ENCODE measurements at regions not wholly inside any gene's neighbourhood (a gene's known extent, or its start where the extent isn't known, plus 50 kb on each side); places are given as distances from the start of the nearest gene placed in this dataset.

DNA sequence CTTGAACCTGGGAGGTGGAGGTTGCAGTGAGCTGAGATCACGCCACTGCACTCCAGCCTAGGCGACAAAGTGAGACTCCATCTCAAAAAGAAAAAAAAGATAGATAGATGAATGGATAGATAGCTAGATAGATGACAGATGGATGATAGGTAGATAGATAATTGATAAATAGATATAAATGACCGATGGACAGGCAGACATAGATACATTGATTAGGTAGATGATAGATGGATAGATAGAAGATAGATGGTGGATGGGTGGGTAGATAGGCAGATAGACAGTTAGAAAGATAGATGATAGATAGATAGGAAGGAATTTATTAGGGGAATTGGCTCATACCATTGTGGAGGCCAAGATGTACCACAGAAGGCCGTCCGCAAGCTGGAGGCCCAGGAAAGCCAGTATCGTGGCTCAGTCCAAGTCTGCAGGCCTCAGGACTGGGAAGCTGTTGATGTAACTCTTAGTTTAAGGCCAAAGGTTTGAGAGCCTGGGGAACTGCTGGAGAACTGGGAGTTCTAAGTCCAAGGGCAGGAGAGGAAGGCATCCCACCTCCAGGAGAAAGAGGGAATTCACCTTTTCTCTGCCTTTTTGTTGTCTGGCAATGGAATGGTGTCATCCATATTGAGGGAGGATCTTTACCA is 156.1 kb downstream of the SEC14L1 start:
- intact Hi-C loops (cut with DNase I): no loop called here
- WGBS, 2 donors: 93 to 99% methylated on average over 6 of the region's 6 CpGs
- no peak overlapping the region for H3K27ac ChIP-seq
- TF ChIP-seq CTCF (IDR thresholded peaks at IDR 0.05): no peak
- no peak overlapping the region for H3K4me3 ChIP-seq
- no peaks in the 10 kb centered on the region for H3K27me3 ChIP-seq
- no peak for DNase-seq
- no peaks in the 10 kb centered on the region for H3K36me3 ChIP-seq
- ATAC-seq: no peak
- FAIRE-seq: no peak
- no peaks in the 10 kb centered on the region for H3K9me3 ChIP-seq
- peaks cover 0 to 4% (median 3%) of the 10 kb centered on the region in 3 donors for H3K4me1 ChIP-seq

DNA sequence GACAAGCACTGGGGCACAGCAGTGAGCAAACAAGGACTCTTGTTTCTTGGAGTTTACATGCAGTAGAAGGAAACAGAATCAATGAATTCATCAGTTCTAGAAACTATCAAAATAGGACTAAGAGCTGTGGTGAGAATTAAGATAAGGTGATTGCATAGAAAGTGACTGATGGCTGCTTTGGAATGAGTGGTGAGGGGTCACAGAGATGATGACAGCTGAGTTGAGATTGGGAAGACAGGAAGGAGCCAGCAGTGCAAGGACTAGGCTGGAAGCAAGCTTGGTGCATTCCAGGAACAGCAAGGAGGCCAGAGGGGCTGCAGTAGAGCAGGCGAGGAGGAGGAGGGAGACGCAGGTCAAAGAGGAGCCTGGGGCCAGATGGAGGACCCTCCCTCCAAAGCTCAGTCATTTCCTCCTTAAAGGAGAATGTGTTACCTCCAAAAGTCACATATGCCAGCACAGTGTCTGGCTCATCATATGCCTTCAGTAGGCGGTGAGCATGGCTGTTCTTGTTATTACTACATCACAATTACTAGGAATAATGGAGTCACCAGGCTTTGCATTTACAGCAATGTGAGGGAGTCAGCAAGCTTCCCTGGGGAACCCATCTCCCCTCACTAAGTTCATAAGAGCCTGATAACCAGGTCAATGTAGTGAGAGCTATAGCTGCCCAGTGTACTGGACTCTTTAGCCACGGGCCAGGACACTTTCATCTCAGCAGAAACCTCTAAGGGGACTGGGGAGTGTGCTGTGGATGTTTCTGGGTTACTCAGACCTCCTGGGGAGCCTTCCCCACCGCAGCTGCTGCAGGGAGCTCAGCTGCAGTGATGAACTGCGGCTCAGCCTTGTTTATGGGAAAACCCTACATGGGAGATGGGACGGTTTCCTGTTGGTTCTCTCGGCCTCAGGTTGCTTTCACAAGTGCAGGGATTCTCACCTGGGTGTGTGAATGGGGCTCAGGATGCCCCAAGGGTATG is 157.2 kb downstream of the SEC14L1 start:
- H3K36me3 ChIP-seq: no peaks in the 10 kb centered on the region
- no peaks in the 10 kb centered on the region for H3K9me3 ChIP-seq
- TF ChIP-seq CTCF (IDR thresholded peaks at IDR 0.05): no peak
- H3K4me1 ChIP-seq: peaks cover 0 to 4% (median 3%) of the 10 kb centered on the region in 3 donors
- H3K27me3 ChIP-seq: no peaks in the 10 kb centered on the region
- 91 to 98% methylated on average over 8 of the region's 8 CpGs for WGBS, 2 donors
- no peak overlapping the region for H3K4me3 ChIP-seq
- intact Hi-C loops (cut with DNase I): no loop called here
- ATAC-seq (no peak), FAIRE-seq (no peak), DNase-seq (no peak)
- no peak overlapping the region for H3K27ac ChIP-seq

GRCh38 chr17:77298811-77299210 is 158.0 kb downstream of the SEC14L1 start:
- Histone ChIP-seq H3K27ac (no peak overlapping the region), H3K9me3 (no peaks in the 10 kb centered on the region), H3K4me3 (no peak overlapping the region), H3K27me3 (no peaks in the 10 kb centered on the region), H3K4me1 (peaks cover 0 to 4% (median 3%) of the 10 kb centered on the region in 3 donors), H3K36me3 (no peaks in the 10 kb centered on the region)
- ATAC-seq: no peak
- no peak for TF ChIP-seq CTCF (IDR thresholded peaks at IDR 0.05)
- 93 to 94% methylated on average over 5 of the region's 5 CpGs for WGBS, 2 donors
- FAIRE-seq: no peak
- DNase-seq: no peak
- intact Hi-C loops (cut with DNase I): no loop called here

DNA sequence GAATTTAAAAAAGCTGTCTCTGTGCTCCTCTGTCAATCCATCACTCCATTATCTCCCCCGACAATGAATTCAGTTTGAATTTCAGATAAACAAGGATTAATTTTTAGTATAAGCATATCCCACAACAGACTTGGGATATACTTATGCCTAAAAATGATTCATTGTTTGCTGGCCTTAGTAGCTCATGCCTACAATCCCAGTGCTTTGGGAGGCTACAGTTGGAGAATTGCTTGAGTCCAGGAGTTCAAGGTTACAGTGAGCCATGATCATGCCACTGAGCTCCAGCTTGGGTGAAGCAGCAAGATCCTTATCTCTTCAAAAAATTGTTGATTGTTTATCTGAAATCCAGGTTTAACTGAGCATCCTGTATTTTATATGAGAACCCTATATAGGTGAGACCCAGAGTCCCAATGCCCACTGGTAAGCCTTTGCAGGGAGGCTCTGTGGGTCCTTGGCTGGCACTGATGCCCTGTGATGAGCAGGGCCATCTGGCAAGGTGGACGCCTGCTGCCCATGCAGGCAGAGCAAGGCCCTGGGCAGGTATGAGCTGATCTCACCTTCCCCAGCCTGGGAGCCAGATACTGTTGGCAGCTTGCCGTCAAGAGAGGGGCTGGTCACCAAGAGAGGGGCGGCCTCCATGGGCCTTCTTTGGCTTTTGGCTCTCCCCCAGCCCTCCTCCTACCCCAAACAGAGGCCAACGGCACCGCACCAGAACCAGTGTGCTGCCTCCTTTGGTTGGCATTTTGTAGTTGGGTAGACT is 158.7 kb downstream of the SEC14L1 start:
- FAIRE-seq (no peak), ATAC-seq (no peak), DNase-seq (no peak)
- H3K27me3 ChIP-seq: no peaks in the 10 kb centered on the region
- intact Hi-C loops (cut with DNase I): no loop called here
- H3K9me3 ChIP-seq: no peaks in the 10 kb centered on the region
- no peak for TF ChIP-seq CTCF (IDR thresholded peaks at IDR 0.05)
- 78 to 90% methylated on average over 6 of the region's 6 CpGs for WGBS, 2 donors
- no peak overlapping the region for H3K27ac ChIP-seq
- no peaks in the 10 kb centered on the region for H3K36me3 ChIP-seq
- no peak overlapping the region for H3K4me3 ChIP-seq
- H3K4me1 ChIP-seq: peaks cover 0 to 8% (median 7%) of the 10 kb centered on the region in 3 donors

Measured in pancreas (tissue), 10 donors.